K562 (cell line): ENCODE measurements at regions not wholly inside any gene's neighbourhood (a gene's known extent, or its start where the extent isn't known, plus 50 kb on each side); places are given as distances from the start of the nearest gene placed in this dataset.

Experiments
- ATAC-seq: fragments of 200-7000 bp; cut with Tn5 transposase; 3 replicates; pipeline ENCODE4 v1.9.1; 2020; ENCODE audit warnings: moderate library complexity
- BruUV-seq: library from RNA; stranded (reverse); fragments of 400-500 nt; replicated peaks from 2 replicates; lab custom pipeline; 2021; lab: Mats Ljungman, UMichigan
- CTCF ChIA-PET: fragments of 300-600 bp; formaldehyde crosslinking; extraction: SDS; loops from one replicate; lab custom pipeline; 2021; ENCODE audit warnings: low intra/inter-chr PET ratio; lab: Yijun Ruan, JAX
- POLR2A ChIA-PET: fragments of 300-600, 350-650 bp; sonication (Branson Sonifier 250); formaldehyde crosslinking; extraction: SDS; loops from one replicate; lab custom pipeline; 2021; ENCODE audit warnings: antibody characterized with exemption, inconsistent platforms; lab: Yijun Ruan, JAX
- DNase-seq, 4 experiments: peaks; one replicate each; pipeline versions ENCODE4 v3.0.0 to v3.0.0-alpha.2; 2011 to 2018; ENCODE audit warnings: low spot score in 3 of 4, mixed read lengths in 3 of 4; ENCODE audit errors: extremely low read depth in 1 of 4
- FAIRE-seq: peaks from 2 replicates; lab custom pipeline; 2011; peaks lifted over from hg19 to GRCh38; lab: Jason Lieb, UNC
- H2AFZ ChIP-seq: 2 replicates; pipeline ENCODE4 v1.6.0; 2011; ENCODE audit warnings: low read depth, low read length, control low read depth, inconsistent platforms
- H3K27ac ChIP-seq: fragments of 200-600 bp; 3 replicates; pipeline ENCODE4 v1.8.0; 2011; ENCODE audit warnings: low read depth, mild to moderate bottlenecking, control low read depth, inconsistent platforms, low read length, moderate library complexity, mixed read lengths; ENCODE audit errors: extremely low read depth
- H3K27me3 ChIP-seq, 2 experiments: fragments of 300-600 bp in 1 of 2; 2 replicates in 1 of 2; 3 replicates in 1 of 2; pipeline versions ENCODE4 v1.6.0 to v1.8.0; 2011; ENCODE audit warnings: inconsistent platforms in 2 of 2, low read length in 2 of 2, mild to moderate bottlenecking in 1 of 2, mixed read lengths in 1 of 2, moderate library complexity in 1 of 2; ENCODE audit not compliant: control insufficient read depth in 2 of 2, insufficient read depth in 2 of 2
- H3K36me3 ChIP-seq: fragments of 300-600 bp; 3 replicates; pipeline ENCODE4 v1.8.0; 2011; ENCODE audit warnings: mild to moderate bottlenecking, low read length, inconsistent platforms; ENCODE audit not compliant: control insufficient read depth, insufficient read depth
- H3K4me1 ChIP-seq, 2 experiments: fragments of 200-600 bp in 1 of 2; replicated peaks in 1 of 2; 2 replicates in 1 of 2; 3 replicates in 1 of 2; pipeline versions ENCODE4 v1.5.1 to v1.8.0; 2011; ENCODE audit warnings: inconsistent platforms in 2 of 2, low read length in 2 of 2, mild to moderate bottlenecking in 1 of 2, mixed read lengths in 1 of 2, moderate library complexity in 1 of 2; ENCODE audit not compliant: control insufficient read depth in 2 of 2, insufficient read depth in 2 of 2
- H3K4me2 ChIP-seq: 2 replicates; pipeline ENCODE4 v1.6.1; 2011; ENCODE audit warnings: low read length, control low read depth, inconsistent platforms, mixed read lengths; ENCODE audit not compliant: insufficient read depth
- H3K4me3 ChIP-seq: fragments of 200-600 bp; sonication (generic), shearing (Covaris generic); 2 replicates; pipeline ENCODE4 v1.5.1; 2016; ENCODE audit warnings: control low read depth, inconsistent platforms
- H3K79me2 ChIP-seq: fragments of 200-600 bp; 3 replicates; pipeline ENCODE4 v1.8.0; 2011; ENCODE audit warnings: low read length, inconsistent platforms; ENCODE audit not compliant: control insufficient read depth, insufficient read depth
- H3K9ac ChIP-seq, 2 experiments: 2 replicates each; pipeline versions ENCODE4 v1.6.0 to v1.6.1; 2011; ENCODE audit warnings: low read depth in 2 of 2, low read length in 2 of 2, control low read depth in 1 of 2, inconsistent platforms in 1 of 2, mild to moderate bottlenecking in 1 of 2, mixed read lengths in 1 of 2; ENCODE audit not compliant: insufficient read depth in 1 of 2
- H3K9me1 ChIP-seq: one replicate; pipeline ENCODE4 v1.6.0; 2011; ENCODE audit warnings: inconsistent platforms, mild to moderate bottlenecking, low read length, moderate library complexity; ENCODE audit not compliant: control insufficient read depth, insufficient read depth
- H3K9me3 ChIP-seq: replicated peaks from 2 replicates; pipeline ENCODE4 v1.5.1; 2011; ENCODE audit warnings: low read depth, low read length, inconsistent platforms; ENCODE audit not compliant: control insufficient read depth, insufficient read depth
- H4K20me1 ChIP-seq: replicated peaks from 2 replicates; pipeline ENCODE4 v1.6.1; 2011; ENCODE audit warnings: low read length, inconsistent platforms, mixed read lengths; ENCODE audit not compliant: control insufficient read depth, insufficient read depth
- CBX1 ChIP-seq: sonication (generic); IDR thresholded peaks from 2 replicates; pipeline ENCODE4 v1.6.1; 2016; ENCODE audit warnings: antibody characterized with exemption, low read depth, mild to moderate bottlenecking
- EGR1 ChIP-seq: fragments of 450-650 bp; conservative IDR thresholded peaks from 2 replicates; pipeline ENCODE4 v1.6.1; 2017; ENCODE audit warnings: mild to moderate bottlenecking
- HNRNPH1 ChIP-seq: fragments of 200-400 bp; formaldehyde crosslinking; optimal IDR thresholded peaks from 2 replicates; pipeline ENCODE3; 2017; ENCODE audit warnings: low read depth, mild to moderate bottlenecking, low read length, moderate library complexity
- RFX1 ChIP-seq: fragments of 450-650 bp; IDR thresholded peaks from 2 replicates; pipeline ENCODE4 v1.6.1; 2016; ENCODE audit warnings: mild to moderate bottlenecking, moderate library complexity
- ZNF212 ChIP-seq: fragments of 450-650 bp; formaldehyde crosslinking; IDR thresholded peaks from 2 replicates; pipeline ENCODE4 v1.4.0; 2020; ENCODE audit warnings: mild to moderate bottlenecking
- ZNF41 ChIP-seq: fragments of 250-450 bp; sonication (Bioruptor Pico); conservative IDR thresholded peaks from 2 replicates; pipeline ENCODE4 v1.4.0; 2020; ENCODE audit warnings: mild to moderate bottlenecking
- whole genome bisulfite sequencing: fragments of 100-300 bp; shearing (Covaris generic); methylation state at CpG from one replicate; pipeline ENCODE4 v1.1.6; 2016; ENCODE audit warnings: low coverage, mixed read lengths; ENCODE audit not compliant: insufficient coverage; ENCODE audit errors: missing lambda C conversion rate; 5-methylcytosine and 5-hydroxymethylcytosine counted together
- in situ Hi-C: fragments of 300-500 bp; cut with MboI; formaldehyde crosslinking; loops from 4 replicates; pipeline ENCODE4 v1.15.0; 2018; ENCODE audit warnings: inconsistent platforms, mixed read lengths
- intact Hi-C: fragments of 100-400 bp; cut with micrococcal nuclease; formaldehyde crosslinking; loops from 2 replicates; pipeline ENCODE4 v1.14.2; 2022
- TF ChIP-seq, protein P1 (sequence below): fragments of 250-450 bp; sonication (Bioruptor Pico); IDR thresholded peaks from 2 replicates; pipeline ENCODE4 v1.9.0; 2021; ENCODE audit warnings: mild to moderate bottlenecking, inconsistent platforms
- TF ChIP-seq, protein P2 (sequence below): fragments of 450-650 bp; formaldehyde crosslinking; IDR thresholded peaks from 2 replicates; pipeline ENCODE4 v1.4.0; 2022; ENCODE audit warnings: mild to moderate bottlenecking, moderate library complexity
- TF ChIP-seq, protein P3 (sequence below): fragments of 250-450 bp; sonication (Bioruptor Pico); IDR thresholded peaks from 2 replicates; pipeline ENCODE4 v1.8.0; 2022; ENCODE audit warnings: inconsistent platforms, mild to moderate bottlenecking, moderate library complexity, borderline replicate concordance
- TF ChIP-seq, protein P4 (sequence below), 2 experiments: fragments of 450-650 bp; conservative IDR thresholded peaks; 2 replicates each; pipeline ENCODE4 v1.6.1; 2017; ENCODE audit warnings: mild to moderate bottlenecking in 2 of 2, moderate library complexity in 2 of 2

DNA sequence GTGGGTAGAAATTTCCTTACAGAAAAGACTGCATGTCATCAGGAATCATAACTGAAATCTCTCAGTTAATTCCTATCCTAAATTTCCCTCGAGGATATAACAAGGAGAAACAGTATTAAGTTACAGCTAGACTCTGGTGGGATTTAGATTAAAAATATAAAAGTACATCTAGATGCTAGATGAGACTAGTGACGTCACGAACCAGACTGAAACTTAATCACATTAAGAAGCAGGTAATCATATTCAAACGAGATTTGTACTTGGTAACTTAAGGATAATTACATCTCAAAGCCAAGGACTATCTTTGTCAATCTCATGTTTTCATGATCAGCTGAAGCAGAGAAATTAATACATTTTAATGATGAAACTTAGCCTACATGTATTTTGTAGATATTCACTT lies 130.6 kb downstream of the MTNR1A start:
- H3K9ac ChIP-seq, result no peak overlapping the region
- ChIA-PET POLR2A (no interaction called here), CTCF (no interaction called here)
- no peaks in the 10 kb centered on the region for H3K27me3 ChIP-seq
- ATAC-seq (no peak), FAIRE-seq (no peak), DNase-seq (no peak)
- no peak overlapping the region for H3K27ac ChIP-seq
- WGBS, result 43% methylated on average over 4 of the region's 4 CpGs
- H2AFZ ChIP-seq, result no peak overlapping the region
- no peak for TF ChIP-seq RFX1
- no peak for TF ChIP-seq HNRNPH1
- no peak for TF ChIP-seq EGR1
- TF ChIP-seq, protein P1, sequence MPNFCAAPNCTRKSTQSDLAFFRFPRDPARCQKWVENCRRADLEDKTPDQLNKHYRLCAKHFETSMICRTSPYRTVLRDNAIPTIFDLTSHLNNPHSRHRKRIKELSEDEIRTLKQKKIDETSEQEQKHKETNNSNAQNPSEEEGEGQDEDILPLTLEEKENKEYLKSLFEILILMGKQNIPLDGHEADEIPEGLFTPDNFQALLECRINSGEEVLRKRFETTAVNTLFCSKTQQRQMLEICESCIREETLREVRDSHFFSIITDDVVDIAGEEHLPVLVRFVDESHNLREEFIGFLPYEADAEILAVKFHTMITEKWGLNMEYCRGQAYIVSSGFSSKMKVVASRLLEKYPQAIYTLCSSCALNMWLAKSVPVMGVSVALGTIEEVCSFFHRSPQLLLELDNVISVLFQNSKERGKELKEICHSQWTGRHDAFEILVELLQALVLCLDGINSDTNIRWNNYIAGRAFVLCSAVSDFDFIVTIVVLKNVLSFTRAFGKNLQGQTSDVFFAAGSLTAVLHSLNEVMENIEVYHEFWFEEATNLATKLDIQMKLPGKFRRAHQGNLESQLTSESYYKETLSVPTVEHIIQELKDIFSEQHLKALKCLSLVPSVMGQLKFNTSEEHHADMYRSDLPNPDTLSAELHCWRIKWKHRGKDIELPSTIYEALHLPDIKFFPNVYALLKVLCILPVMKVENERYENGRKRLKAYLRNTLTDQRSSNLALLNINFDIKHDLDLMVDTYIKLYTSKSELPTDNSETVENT, result no peak
- H3K79me2 ChIP-seq, result no peaks in the 10 kb centered on the region
- no peaks in the 10 kb centered on the region for H3K9me3 ChIP-seq
- in situ Hi-C loops (no loop called here), intact Hi-C loops (no loop called here)
- H3K4me1 ChIP-seq, result no peaks in the 10 kb centered on the region
- H3K4me3 ChIP-seq, result no peak overlapping the region
- no peaks in the 10 kb centered on the region for H3K9me1 ChIP-seq
- H3K4me2 ChIP-seq, result no peak overlapping the region
- no TSS peak for BruUV-seq
- no peaks in the 10 kb centered on the region for H3K36me3 ChIP-seq
- no peaks in the 10 kb centered on the region for H4K20me1 ChIP-seq

DNA sequence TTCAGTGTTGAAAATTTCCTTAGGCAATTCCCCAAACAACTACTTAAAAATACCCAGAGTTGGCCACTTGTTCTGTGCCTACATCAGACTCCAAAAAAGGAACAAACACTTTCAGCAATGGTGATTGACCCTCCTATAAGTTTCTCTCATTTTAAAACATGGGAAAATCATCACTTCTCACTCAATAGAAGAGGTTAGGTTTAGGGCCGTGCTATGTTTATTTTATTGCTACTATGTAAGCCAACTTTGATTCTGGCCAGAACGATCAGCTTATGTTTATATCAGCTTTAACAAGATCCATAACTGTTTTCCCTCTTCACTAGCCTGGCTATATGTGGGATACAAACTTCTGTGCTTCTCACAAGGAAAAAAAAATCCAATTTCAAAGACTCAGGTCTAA lies 133.1 kb downstream of the MTNR1A start:
- no peaks in the 10 kb centered on the region for H3K4me1 ChIP-seq
- H2AFZ ChIP-seq, result no peak overlapping the region
- no peaks in the 10 kb centered on the region for H3K9me1 ChIP-seq
- CTCF ChIA-PET, result no interaction called here
- WGBS, result 25% methylated on average over 1 of the region's 2 CpGs
- POLR2A ChIA-PET, result no interaction called here
- H3K27me3 ChIP-seq, result no peaks in the 10 kb centered on the region
- no peaks in the 10 kb centered on the region for H3K36me3 ChIP-seq
- no peak for ATAC-seq
- no TSS peak for BruUV-seq
- DNase-seq, result no peak
- intact Hi-C loops (no loop called here), in situ Hi-C loops (no loop called here)
- no peak overlapping the region for H3K4me2 ChIP-seq
- H3K27ac ChIP-seq, result no peak overlapping the region
- no peak overlapping the region for H3K9ac ChIP-seq
- no peaks in the 10 kb centered on the region for H3K79me2 ChIP-seq
- H3K9me3 ChIP-seq, result no peaks in the 10 kb centered on the region
- no peak overlapping the region for H3K4me3 ChIP-seq
- no peak for FAIRE-seq
- H4K20me1 ChIP-seq, result no peaks in the 10 kb centered on the region
- TF ChIP-seq, protein P2, sequence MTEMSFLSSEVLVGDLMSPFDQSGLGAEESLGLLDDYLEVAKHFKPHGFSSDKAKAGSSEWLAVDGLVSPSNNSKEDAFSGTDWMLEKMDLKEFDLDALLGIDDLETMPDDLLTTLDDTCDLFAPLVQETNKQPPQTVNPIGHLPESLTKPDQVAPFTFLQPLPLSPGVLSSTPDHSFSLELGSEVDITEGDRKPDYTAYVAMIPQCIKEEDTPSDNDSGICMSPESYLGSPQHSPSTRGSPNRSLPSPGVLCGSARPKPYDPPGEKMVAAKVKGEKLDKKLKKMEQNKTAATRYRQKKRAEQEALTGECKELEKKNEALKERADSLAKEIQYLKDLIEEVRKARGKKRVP (CRISPR knock-in tag), result no peak
- TF ChIP-seq, protein P3, sequence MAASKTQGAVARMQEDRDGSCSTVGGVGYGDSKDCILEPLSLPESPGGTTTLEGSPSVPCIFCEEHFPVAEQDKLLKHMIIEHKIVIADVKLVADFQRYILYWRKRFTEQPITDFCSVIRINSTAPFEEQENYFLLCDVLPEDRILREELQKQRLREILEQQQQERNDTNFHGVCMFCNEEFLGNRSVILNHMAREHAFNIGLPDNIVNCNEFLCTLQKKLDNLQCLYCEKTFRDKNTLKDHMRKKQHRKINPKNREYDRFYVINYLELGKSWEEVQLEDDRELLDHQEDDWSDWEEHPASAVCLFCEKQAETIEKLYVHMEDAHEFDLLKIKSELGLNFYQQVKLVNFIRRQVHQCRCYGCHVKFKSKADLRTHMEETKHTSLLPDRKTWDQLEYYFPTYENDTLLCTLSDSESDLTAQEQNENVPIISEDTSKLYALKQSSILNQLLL, result no peak
- no peak for TF ChIP-seq ZNF212 (CRISPR knock-in tag)
- TF ChIP-seq, protein P4, sequence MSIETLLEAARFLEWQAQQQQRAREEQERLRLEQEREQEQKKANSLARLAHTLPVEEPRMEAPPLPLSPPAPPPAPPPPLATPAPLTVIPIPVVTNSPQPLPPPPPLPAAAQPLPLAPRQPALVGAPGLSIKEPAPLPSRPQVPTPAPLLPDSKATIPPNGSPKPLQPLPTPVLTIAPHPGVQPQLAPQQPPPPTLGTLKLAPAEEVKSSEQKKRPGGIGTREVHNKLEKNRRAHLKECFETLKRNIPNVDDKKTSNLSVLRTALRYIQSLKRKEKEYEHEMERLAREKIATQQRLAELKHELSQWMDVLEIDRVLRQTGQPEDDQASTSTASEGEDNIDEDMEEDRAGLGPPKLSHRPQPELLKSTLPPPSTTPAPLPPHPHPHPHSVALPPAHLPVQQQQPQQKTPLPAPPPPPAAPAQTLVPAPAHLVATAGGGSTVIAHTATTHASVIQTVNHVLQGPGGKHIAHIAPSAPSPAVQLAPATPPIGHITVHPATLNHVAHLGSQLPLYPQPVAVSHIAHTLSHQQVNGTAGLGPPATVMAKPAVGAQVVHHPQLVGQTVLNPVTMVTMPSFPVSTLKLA (conservative IDR thresholded peaks at IDR 0.05), result no peak
- TF ChIP-seq CBX1, result no peak
- TF ChIP-seq ZNF41 (CRISPR knock-in tag), result no peak
